ENCODE measurements at regions not wholly inside any gene's neighbourhood (a gene's known extent, or its start where the extent isn't known, plus 50 kb on each side); places are given as distances from the start of the nearest gene placed in this dataset.

- no peak for TF ChIP-seq CTCF (IDR thresholded peaks at IDR 0.05; ENCODE audit: extremely low read depth, insufficient read depth, missing control alignments)
- no peak for DNase-seq (ENCODE audit: low spot score)
- in situ Hi-C loops (cut with MboI; ENCODE audit: low pct_unique_long_range_greater_than_20kb, low sequenced_read_pairs, unreplicated experiment): no loop called here
Measured at GRCh38 chr16:17768257-17768656, 297.5 kb upstream of the XYLT1 start.

GRCh38 chr16:17766012-17766411 lies 295.3 kb upstream of the XYLT1 start:
- in situ Hi-C loops (cut with MboI; ENCODE audit: low pct_unique_long_range_greater_than_20kb, low sequenced_read_pairs, unreplicated experiment): no loop called here
- DNase-seq (ENCODE audit: low spot score): no peak
- no peak for TF ChIP-seq CTCF (IDR thresholded peaks at IDR 0.05; ENCODE audit: extremely low read depth, insufficient read depth, missing control alignments)

- no peak for DNase-seq (ENCODE audit: low spot score)
- in situ Hi-C loops (cut with MboI; ENCODE audit: low pct_unique_long_range_greater_than_20kb, low sequenced_read_pairs, unreplicated experiment): no loop called here
- no peak for TF ChIP-seq CTCF (IDR thresholded peaks at IDR 0.05; ENCODE audit: extremely low read depth, insufficient read depth, missing control alignments)
Measured at GRCh38 chr16:17759451-17760390, 289.0 kb upstream of the XYLT1 start.

GRCh38 chr16:17757808-17758207 lies 287.0 kb upstream of the XYLT1 start:
- in situ Hi-C loops (cut with MboI; ENCODE audit: low pct_unique_long_range_greater_than_20kb, low sequenced_read_pairs, unreplicated experiment): no loop called here
- DNase-seq (ENCODE audit: low spot score): no peak
- TF ChIP-seq CTCF (IDR thresholded peaks at IDR 0.05; ENCODE audit: extremely low read depth, insufficient read depth, missing control alignments): no peak

GRCh38 chr16:17755158-17755557 lies 284.4 kb upstream of the XYLT1 start:
- in situ Hi-C loops (cut with MboI; ENCODE audit: low pct_unique_long_range_greater_than_20kb, low sequenced_read_pairs, unreplicated experiment): no loop called here
- no peak for DNase-seq (ENCODE audit: low spot score)
- no peak for TF ChIP-seq CTCF (IDR thresholded peaks at IDR 0.05; ENCODE audit: extremely low read depth, insufficient read depth, missing control alignments)

- no peak for TF ChIP-seq CTCF (IDR thresholded peaks at IDR 0.05; ENCODE audit: extremely low read depth, insufficient read depth, missing control alignments)
- no peak for DNase-seq (ENCODE audit: low spot score)
- in situ Hi-C loops (cut with MboI; ENCODE audit: low pct_unique_long_range_greater_than_20kb, low sequenced_read_pairs, unreplicated experiment): no loop called here
Measured at GRCh38 chr16:17753434-17753833, 282.7 kb upstream of the XYLT1 start.

Data from GM13977 (cell line).